CD4-positive, alpha-beta T cell treated with Interleukin-17A for 4 hours (primary cell): ENCODE measurements at regions not wholly inside any gene's neighbourhood (a gene's known extent, or its start where the extent isn't known, plus 50 kb on each side); places are given as distances from the start of the nearest gene placed in this dataset.

ENCODE experiments used
- DNase-seq: peaks from one replicate; pipeline ENCODE4 v3.0.0-alpha.2; 2020; ENCODE audit warnings: mixed read lengths

GRCh38 chr14:61950340-61950739, 188.1 kb downstream of the SNAPC1 start:
- no peak for DNase-seq

GRCh38 chr14:61953602-61954001, 191.4 kb downstream of the SNAPC1 start:
- DNase-seq, result no peak

DNA sequence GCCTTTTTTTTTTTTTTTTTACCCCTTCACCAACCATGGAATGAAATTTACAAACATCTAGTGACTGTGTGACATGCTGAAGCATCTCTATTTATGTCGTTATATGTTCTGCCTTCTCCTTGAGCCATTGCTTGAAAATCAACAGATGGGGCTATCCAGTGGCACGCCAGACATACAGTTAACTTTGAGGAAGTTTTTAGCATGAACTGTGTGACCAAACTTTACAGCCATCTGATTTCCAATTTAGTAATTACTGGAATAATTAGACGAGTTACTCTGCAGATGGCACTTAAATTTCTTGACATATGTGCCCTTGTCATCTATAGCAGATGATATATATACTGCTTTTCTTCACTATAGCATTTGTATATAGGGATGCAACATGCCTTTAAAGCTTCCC, 192.1 kb downstream of the SNAPC1 start:
- no peak for DNase-seq

DNA sequence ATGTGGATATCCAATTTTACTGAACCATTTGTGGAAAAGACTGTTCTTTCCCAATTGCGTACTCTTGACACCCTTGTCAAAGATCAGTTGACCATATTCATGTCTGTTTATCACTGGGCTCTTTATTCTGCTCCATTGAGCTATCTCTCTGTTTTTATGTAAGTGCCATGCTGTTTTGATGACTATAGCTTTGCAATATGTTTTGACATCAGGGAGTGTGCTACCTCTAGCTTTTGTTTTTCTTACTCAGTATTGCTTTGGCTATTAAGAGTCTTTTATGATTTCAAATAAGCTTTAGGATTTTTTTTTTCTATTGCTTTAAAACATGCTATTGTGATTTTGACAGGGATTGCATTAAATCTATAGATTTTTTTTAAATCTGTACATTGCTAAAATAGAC, 194.3 kb downstream of the SNAPC1 start:
- DNase-seq, result no peak

DNA sequence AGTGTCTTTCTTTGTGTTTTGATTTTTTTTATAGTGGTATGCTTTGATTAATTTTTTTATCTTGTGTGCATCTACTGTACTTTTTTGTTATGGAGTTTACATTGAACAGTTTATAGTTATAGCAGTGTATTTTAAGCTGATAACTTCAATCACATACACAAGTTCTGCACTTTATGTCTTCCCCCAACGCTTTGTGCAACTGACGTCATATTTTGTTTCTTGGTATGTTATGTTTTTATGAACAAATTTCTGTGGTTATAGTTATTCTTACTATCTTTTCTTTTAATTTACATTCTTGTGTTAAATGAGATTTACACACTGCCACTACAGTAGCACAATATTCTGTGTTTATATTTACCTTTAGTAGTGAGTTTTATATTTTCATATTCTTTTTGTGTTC, 197.1 kb downstream of the SNAPC1 start:
- DNase-seq, result no peak

DNA sequence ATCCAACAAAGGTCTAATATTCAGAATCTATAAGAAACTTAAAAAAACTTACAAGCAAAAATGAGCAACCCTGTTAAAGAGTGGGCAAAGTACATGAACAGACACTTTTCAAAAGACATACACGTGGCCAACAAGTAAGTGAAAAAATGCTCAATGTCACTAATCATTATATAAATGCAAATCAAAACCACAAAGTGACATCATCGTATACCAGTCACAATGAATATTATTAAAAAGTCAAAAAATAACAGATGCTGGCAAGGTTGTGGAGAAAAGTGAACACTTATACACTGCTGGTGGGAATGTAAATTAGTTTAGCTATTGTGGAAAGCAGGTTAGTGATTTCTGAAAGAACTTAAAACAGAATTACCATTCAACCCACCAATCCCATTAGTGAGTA, 199.1 kb downstream of the SNAPC1 start:
- DNase-seq, result no peak

DNA sequence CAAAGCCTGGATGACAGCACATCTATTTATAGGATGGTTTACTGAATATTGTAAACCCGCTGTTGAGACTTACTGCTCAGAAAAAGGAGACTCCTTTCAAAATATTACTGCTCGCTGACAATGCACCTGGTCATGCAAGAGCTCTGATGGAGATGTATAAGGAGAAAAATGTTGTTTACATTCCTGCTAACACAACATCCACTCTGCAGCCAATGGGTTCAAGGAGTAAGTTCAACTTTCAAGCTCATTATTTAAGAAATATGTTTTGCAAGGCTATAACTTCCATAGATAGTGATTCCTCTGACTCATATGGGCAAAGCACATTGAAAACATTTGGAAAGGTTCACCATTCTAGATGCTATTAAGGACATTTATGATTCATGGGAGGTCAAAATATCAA, 201.7 kb downstream of the SNAPC1 start:
- no peak for DNase-seq

DNA sequence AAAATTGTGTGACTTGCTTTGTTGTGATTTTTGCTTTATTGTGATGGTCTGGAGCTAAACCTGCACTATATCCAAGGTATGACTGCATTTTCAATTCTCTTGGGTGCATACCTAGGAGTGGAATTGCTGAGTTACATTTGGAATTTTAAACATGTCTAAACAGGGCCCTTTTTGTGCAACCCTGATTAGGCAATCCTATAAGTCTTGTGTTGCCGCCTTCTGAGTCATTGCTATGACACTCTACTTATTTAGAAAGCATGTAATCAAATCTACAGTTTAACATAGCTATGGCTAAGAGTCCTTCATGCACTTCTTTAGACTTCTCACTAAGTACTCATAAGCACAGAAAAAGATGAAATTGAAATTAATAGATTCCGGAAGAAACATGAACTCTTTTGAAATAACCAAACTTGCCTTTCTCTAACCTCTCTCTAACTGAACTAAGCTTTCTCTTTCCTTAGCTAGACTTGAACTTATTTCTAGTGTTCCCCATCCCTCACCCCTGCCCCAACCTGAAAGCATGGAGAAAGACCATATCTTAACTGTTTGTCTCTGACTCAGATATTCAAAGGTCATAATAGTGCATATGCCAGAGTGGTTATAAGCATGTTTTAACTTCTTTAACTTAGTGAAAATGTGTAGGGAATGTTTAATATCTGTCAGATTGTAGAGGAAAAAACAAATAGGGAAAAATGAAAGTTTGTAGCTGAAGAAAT, 203.0 kb downstream of the SNAPC1 start:
- DNase-seq, result no peak

DNA sequence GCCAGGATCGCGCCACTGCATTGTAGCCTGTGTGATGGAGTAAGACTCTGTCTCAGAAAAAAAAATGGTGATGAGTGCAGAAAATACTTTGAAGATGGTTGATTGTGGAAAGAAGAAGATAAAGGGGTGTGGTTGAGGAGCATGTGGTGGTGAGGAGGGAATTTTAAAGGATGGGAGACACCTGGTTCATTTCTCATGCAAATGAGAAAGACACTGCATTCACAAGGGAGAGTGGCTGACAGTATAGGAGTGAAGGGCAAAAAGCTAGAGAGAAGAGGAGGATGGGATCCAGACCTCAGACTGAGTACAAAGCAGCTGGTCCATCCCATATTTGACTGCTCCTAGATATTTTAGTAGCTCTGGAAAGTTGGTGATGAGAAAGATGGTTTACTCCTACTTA, 206.0 kb downstream of the SNAPC1 start:
- DNase-seq, result no peak

- DNase-seq, result no peak
Observed at GRCh38 chr14:61972711-61973110, 210.5 kb downstream of the SNAPC1 start.

DNA sequence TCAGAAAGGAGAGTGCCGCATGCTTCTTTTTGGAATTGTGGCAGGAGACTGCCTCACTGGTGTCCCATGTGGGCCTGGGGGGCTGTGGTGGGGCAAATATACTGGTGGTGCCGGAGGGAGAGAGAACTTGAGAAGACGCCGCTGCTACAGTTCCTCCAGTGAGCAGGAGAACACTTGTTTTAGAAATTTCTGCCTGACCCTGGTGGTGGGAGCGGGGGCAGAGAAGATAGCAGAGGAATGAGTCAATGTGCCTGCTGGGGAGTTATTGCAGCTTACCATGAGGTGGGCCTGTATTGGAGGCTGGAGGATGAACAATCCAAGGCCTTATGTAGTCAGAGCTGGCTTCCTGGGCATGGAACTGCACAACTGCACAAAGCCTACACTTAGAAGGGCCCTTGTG, 211.8 kb downstream of the SNAPC1 start:
- no peak for DNase-seq

- DNase-seq, result no peak
Observed at GRCh38 chr14:61977217-61977616, 215.0 kb downstream of the SNAPC1 start.

DNA sequence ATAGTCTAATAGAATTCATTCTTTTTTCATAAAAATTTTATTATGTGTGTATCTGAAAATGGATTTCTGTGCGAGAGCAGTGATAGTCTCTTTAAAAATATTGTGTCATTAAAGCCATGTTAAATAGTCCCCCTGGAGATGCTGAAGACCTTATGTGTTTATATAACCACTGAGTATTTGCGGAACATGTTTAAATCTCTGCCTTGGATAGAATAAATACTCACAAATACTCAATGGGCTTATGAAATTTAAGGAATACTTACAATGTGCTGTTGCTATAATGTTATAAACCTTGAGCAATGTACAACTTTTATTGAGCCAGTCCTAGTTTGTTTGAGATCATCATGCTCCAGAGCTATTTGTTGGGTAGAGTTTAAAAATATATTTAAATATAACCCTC, 226.0 kb downstream of the SNAPC1 start:
- no peak for DNase-seq

DNA sequence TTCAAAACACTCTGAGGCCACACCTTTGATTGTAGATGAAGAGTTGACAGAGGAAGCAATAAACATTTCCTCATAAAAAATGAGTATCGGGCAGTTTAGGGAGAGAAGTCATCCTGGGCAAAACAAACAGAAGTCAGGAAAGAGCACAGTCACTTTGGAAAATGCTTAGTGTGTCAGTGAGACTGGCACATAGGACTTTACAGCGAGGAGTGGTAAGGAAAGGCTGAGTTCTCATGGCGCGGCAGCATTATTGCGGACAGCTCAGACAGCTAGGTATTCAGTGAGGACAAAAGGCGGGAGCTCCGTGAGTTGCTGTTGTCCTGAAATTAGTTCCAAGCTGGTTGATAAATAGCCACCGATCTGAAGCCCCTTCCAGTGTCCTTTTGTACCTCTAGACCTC, 229.9 kb downstream of the SNAPC1 start:
- no peak for DNase-seq

DNA sequence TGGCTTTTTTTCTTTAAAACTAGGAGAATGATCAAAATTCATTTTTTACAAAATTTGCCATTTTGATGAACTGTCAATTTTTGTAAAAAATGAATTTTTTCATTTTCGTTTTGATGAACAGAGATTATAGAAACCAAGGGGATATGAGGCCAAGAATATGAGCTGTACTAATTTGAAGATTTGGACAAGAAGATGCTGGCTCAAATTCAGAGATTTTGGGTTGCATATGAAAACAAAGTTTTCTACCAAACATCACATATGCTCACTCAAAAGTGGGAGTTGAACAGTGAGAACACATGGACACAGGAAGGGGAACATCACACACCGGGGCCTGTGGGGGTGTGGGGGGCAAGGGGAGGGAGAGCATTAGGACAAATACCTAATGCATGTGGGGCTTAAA, 230.7 kb downstream of the SNAPC1 start:
- no peak for DNase-seq

DNA sequence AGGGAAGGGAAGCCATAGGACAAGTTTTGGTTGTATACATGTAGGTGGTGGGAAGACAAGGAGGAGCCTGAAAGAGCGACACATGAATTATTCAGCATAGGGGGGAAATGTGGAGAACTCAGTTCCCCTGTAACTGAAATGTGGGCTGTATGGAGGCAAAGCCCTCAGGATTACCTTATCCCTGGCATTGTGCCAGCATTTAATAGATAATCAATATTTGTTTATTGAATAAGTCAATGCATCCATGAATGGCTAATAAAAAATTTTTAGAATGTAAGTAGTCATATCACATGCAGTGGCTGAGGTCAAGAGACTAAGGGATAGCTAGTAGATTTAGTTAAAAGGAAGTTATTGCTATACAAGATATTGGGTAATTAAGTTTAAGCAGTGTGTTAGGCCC, 232.4 kb downstream of the SNAPC1 start:
- DNase-seq, result no peak

DNA sequence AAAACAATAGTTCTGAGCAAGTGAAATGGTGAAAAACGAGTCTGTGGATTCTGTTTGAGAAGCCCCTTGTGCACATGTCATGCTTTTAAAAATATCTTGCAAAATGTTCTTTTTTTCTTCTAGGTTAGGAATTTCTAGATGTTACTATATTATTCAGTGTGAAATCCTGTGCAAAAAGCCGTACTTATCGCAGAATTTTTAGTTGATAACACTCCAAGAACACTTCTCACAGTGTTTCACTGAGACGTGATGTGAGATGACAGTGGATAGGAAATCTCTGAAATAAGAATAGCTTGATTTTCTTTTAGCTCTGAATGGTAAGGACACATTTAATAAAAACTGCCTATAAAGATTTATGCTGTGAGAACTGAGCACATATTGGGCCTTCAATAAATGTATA, 234.5 kb downstream of the SNAPC1 start:
- DNase-seq, result no peak

DNA sequence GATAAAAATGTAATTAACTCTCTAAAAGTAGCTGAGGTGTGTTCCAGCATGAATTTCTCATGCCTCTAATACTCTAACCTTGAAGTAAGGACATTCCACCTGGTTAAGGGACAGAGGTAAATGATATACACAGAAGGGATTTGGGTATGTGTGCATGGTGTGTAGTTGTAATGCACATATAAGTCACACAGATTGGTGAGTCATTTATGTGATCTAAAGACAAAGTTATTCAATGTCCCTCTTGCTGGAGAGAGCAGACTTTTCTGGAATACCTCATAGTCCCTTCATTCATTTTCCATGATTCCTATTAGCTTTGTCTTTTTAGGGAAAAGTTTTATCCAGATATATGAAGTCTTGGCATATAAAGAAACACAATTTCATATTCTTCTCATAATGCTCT, 234.9 kb downstream of the SNAPC1 start:
- no peak for DNase-seq

GRCh38 chr14:62001963-62002362, 239.7 kb downstream of the SNAPC1 start:
- DNase-seq, result no peak

DNA sequence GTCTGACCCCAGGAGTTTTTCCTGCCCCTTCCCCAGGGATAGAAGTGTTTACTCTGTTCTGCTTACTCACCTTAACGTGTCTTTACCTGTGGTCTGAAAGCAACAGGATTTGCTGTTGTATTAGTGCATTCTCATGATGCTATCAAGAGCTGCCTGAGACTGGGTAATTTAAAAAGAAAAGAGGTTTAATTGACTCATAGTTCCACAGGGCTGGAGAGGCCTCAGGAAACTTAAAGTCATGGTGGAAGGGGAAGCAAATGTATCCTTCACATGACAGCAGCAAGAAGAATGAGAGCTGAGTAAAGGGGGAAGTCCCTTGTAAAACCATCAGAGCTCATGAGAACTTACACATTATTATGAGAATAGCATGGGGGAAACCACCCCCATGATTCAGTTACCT, 240.4 kb downstream of the SNAPC1 start:
- DNase-seq, result no peak

DNA sequence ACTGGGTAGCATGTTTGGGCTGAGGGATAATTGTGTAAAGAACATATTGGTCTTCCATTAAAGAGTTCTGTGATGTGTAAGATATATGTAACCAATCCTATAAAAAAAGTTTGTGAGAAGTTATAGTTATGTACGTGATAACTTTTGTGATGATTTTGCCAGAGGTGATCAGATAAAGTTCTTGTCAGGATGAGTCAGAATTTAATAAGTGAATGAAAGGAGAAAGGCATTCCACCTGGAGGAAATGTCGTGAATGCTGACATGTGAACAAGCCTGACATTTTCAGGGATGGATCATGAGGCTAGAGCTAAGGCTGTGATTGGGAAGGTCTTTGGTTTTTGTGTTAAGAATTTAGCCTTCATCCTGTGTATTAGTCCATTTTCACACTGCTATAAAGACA, 241.5 kb downstream of the SNAPC1 start:
- DNase-seq, result no peak

DNA sequence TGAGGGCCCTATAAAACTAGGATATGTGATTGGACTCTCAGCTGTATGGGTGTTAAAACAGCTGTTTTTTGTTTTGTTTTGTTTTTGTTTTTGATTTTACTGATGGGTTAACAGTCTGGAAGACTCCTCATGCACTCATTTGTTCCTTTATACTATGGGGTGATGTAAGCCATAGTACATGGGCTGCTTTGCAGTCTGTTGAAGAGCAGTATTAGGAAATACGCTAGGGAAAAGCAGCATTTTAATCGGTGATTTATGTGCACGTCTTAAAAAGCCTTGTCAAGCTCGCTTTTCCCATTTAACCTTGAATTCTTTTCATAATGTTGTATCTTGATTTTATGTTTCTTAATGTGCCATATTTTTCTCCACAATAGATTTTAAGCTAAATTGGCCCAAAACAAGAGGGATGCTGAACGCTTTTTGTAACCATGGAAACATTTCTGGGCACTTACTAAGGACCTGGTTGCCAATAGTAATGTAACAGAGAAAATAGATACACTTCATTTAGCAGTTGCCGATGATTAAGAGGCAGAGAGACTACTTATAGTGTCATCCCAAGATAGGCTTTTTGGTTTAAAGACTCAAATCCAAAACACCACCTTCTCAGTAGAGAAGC, 244.0 kb downstream of the SNAPC1 start:
- DNase-seq, result no peak

GRCh38 chr14:62015243-62015642, 253.0 kb downstream of the SNAPC1 start:
- no peak for DNase-seq

DNA sequence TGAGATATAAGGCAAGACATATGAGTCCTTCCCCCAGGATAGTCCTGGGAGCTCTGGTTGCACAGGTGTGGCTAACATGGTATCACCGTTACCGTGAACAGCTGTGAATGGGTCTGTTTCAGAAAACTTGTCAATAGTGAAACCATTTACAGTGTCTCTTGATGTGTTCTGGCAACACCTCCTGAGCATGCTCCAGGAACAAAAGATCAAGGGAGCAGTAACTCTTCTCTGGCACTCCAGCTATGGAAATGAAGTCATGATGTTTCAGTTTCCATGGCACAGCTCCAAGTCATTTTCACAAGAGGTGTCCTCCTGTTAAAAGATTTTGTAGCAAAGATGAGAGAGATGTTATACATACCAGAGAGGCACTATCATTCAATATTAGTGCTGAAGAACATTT, 253.7 kb downstream of the SNAPC1 start:
- DNase-seq, result no peak

- DNase-seq, result no peak
Observed at GRCh38 chr14:62017651-62018230, 255.5 kb downstream of the SNAPC1 start.
